Activated CD8-positive, alpha-beta memory T cell treated with anti-CD3 and anti-CD28 coated beads for 48 hours (primary cell): ENCODE measurements at regions not wholly inside any gene's neighbourhood (a gene's known extent, or its start where the extent isn't known, plus 50 kb on each side); places are given as distances from the start of the nearest gene placed in this dataset.
"Not testable (repeated sequence)": the region's sequence is repeated elsewhere in the genome, so short reads cannot be mapped to it uniquely, and the experiment has no call there.

Experiments used
- DNase-seq, 3 experiments: peaks; one replicate each; pipeline ENCODE4 v3.0.0-alpha.2; 2020; ENCODE audit warnings: low read depth in 2 of 3, low spot score in 2 of 3

DNA sequence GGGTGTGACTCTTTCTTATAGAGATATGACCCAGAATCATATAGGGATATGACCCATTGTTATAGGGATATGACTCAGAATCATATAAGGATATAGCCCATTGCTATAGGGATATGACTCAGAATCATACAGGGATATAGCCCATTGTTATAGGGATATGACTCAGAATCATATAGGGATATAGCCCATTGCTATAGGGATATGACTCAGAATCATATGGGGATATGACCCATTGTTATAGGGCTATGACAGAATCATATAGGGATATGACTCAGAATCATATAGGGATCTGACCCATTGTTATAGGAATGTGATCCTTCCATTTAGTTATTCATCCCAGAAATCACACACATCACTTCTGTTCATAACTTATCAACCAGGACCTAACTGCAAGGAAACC, 312.2 kb upstream of the ADARB2 start:
- DNase-seq: no peak

DNA sequence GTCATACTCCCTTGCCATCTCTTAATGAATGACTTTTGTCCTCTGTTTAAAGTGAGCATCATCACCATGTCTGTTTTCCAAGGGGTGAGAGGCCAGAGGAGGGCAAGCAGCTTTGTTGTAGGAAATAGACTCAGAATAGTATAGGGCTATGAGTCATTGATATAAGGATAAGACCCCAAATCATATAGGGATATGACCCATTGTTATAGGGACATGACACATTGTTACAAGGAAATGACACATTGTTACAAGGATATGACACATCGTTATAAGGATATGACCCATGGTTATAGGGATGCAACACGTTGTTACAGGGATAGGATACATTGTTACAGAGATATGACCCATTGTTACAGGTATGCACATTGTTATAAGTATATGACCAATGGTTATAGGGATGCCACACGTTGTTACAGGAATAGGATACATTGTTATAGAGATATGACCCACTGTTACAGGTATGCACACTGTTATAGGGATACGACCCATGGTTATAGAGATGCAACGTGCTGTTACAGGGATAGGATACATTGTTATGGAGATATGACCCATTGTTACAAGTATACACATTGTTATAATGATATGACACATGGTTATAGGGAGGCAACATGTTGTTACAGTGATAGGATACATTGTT, 311.1 kb upstream of the ADARB2 start:
- no peak for DNase-seq

DNA sequence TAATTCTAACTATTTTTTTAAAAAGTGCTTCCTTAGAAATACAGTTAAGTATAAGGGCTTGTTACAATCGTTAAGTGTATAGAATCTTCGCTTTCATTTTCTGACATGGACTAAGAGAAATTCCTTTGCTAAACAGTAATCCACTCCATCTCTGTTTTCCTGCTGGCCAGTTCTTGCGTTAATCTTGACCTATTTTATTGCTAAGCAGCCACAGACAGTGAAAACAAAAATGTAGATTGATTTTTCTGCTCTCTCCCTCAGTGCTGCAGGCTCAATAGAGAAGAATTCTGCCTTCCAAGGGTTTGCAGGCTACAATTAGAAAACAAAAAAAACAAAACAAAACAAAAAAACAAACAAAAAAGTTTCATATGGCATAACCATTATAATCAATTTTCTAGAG, 310.4 kb upstream of the ADARB2 start:
- no peak for DNase-seq

DNA sequence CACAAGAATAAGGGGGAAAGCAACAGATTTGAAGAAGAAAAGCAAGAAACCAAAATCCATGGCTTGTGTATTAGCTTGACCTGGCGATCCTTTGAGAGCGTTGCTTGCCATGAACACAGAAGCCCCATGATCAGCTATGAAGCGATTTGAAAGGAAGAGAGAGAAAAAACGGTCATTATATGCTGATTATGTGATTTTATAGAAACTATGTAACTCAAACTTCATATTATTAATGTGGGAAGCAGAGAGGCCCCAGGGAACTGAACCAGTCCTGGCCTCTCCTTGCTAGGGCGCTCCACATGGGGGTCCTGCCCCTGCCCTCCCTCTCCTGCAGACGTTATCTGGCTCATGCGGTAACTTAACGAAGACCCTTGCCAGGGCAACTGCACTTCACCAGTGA, 306.1 kb upstream of the ADARB2 start:
- DNase-seq: no peak

DNA sequence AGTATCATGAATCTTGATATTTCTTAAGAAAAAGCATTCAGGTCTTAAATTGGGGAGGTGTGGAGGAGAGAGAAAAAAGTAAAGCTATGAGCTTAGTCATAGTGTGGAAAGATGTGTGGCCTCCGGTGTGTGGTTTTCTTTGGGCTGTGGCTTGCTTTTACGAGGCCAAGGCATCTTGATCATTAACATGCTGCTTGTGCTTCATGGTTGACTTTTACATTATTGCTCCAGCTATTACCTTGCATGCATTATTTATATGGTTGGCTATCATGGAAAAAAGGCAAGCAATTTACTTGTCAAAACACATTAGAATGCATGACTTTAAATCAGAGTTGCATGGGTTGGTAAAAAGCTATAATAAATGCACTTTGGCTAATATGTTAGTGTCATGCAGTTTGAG, 300.7 kb upstream of the ADARB2 start:
- no peak for DNase-seq

DNA sequence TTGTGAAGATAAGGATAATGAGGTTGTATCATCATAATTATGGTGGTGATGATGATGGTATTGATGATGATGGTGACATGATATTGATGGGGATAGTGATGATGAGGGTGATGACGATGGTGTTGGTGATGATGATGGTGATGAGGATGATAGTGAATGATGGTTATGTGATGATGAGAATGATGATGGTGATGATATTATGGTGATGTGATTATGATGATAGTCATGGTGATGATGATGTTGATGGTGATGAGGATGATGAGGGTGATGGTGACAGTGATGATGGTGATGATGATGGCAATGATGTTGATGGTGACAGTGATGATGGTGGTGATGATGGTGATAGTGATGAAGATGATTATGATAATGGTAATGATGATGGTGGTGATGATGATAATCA, 299.9 kb upstream of the ADARB2 start:
- no peak for DNase-seq

DNA sequence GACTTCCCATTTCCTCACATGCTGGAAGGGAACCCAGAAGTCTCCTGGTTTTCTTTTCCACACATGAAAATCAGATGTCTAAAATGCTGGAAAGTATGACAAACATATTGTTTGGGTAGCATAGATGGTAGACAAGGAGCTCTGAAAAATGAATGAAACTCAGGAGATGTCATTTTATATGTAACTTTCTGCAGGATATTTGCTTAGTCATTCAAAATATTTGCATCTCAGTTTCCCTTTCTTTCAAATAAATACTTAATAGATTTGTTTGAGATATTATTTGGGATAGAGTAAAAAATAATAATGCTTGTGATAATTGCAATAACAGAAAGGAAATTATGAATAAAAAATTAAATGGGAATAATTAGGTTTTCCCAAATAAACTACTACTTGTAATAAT, 298.9 kb upstream of the ADARB2 start:
- no peak for DNase-seq

DNA sequence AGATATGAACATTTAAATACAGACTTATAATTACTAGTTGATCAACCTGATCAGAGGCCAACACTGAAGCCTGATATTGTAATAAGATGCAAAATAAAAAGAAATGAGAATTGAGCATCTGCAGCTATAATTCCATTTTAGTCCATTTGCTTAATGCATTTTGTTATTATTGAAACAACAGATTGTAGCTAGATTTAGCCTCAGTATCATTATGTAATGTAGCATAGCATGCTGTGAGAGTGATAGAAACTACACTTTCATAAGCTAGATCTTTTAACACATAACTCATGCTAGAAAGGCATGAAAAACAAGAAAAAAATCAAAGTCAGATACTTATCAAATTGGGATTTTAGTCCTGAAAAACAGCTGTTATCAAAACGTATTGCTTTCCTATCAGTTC, 292.7 kb upstream of the ADARB2 start:
- DNase-seq: no peak

DNA sequence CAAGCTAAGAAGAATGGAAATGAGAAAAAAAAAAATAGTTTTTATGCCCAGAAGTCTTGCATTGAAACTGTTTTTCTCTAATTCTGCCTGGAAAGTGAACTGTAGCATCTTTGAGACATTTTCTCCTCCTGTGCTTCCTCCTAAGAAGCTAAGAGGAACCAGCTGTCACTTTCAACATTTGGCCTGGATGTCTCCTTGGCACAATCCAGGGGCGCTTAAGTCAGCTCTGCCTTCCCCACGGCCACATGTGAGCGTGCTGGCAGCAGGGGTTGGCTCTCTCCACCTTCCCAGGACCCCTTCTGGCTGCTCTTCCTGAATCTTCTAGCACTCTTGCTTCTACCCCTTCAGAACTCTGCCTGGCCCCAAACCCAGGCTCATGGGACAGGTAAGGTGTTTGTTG, 289.6 kb upstream of the ADARB2 start:
- DNase-seq: no peak

DNA sequence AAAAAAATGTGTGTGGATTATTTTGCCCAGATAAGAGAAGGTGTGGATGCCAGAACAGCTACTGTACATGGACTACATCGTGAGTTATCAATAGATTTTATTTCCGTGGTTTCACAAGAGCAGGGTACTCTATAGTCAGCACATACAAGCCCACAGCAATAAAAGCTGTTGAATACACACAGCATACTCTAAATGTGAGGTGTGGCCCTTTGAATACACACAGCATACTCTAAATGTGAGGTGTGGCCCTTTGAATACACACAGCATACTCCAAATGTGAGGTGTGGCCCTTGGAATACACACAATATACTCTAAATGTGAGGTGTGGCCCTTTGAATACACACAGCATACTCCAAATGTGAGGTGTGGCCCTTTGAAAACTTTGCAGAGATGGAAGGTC, 287.4 kb upstream of the ADARB2 start:
- not testable (repeated sequence) for DNase-seq

DNA sequence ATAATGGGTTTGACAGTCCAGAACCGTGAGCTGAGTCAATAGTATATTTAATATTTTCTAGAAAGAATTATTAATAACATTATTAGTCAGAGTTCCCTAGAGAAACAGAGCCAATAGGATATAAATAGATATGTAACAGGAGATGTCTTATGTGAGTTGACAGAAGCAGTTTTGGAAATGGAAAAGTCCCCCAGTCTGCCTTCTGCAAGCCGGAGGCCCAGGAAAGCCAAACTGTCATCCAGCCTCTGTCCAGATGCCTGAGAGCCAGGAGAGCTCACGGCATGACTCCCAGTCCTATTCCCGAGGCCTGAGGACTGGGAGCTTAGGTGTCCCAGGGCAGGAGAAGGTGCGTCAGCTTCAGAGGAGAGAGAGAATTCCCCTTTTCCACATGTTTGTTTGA, 286.4 kb upstream of the ADARB2 start:
- DNase-seq: no peak

DNA sequence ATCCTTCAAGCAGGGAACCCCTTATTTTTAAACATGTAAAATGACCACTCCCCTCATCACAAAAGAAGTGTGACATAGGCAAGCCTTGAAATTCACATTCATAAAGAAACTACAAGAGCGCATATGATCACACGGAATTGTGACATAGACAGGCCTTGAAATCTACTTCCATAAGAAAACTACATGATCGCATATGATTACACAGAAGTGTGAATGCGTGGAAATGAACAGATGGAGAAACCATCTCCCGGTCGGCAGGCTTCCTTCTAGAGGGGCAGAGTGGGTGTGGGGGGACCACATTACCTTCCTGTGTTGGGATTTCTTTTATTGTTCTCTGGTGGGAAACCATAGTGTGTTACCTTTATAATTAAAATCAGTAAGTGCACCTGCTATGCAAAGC, 285.1 kb upstream of the ADARB2 start:
- no peak for DNase-seq

DNA sequence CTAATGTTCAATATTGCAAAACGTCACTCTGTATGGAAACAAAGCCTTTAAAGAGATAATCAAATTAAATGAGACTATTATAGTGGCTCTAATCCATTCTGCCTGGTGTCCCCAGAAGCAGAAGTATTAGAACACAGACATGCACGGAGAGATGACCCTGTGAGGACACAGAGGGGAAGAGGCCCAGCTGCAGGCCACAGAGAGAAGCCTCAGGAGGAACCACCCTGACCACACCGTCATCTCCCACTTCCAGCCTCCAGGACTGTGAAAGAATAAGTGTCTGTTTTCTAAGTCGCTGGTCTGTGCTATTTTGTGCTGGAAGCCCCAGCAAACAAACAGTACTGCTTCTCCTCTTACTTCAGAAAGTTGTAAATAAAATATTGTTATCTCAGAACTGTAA, 283.5 kb upstream of the ADARB2 start:
- no peak for DNase-seq

DNA sequence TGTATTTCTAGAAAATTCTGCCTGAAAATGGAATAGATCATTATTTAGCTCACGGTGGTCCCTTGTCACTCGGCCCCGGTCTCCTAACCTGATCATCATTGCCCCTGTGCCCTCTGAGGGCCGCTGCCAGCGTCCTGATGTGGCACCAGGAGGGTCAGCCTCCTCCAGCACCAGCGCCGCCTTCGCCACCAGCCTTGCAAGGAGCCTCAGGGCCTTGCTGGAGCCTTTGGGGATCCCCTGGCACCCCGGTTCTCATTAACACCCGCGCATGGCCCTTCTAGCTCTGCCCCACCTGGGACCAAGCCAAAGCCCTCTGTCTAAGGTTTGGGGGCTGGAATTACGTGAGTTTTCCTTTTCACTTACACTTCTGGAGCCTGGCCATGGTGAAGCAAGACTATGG, 282.5 kb upstream of the ADARB2 start:
- no peak for DNase-seq

DNA sequence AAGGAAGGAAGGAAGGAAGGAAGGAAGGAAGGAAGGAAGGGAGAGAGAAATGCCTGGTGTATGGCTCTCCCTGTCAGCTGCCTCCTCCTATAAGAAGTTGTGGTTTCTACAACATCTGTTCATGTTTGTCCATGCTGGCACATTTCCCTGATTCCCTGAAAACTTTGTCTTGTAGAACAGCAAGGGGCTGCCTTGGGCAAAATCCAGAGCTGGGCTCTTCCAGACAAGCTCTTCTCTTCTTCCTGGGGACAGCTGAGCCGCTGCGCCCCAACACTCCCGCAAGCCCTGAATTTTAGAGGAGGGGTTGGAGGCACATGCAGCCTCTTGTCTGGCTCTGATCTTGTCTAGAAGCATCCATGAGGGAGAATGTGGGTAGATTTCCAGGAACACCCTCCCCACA, 282.0 kb upstream of the ADARB2 start:
- no peak for DNase-seq

DNA sequence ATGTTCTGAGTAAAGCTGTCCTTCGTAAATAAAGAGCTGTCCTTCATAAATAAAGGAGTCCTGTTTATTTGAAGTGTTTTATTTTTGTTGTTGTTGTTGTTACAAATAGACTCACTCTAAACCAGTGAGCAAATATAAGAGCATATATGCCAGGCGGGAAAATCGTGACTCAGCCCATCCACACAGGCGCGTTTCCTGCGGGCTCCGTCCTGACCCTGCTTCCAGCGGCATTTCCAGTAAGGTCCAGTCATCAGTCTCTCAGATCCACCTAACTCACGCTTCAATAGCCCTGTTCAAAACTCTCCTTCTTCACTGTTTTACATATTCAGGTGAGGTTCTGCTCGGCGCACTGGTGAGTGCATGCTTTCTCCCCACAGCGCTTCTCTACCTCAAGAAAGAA, 277.2 kb upstream of the ADARB2 start:
- DNase-seq: no peak

DNA sequence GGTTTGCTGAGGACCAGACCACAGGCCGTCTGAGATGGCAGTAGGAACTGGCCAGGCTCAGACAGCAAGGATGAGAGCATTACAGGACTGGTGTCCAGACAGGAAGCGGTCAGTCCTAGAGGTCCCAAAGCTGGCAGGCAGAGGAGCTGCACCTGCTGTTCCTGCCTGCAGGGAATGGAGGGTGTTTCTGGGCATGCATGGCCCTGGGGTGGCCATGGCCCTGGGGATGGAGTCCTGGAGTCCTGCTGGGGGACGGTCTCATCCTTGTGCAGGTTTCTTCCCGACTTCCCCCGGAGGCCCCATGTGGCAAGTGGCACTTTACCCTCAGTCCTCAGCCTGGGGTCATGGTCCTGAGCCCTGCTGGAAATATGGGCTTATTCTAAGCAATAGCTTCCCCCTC, 274.9 kb upstream of the ADARB2 start:
- DNase-seq: no peak

DNA sequence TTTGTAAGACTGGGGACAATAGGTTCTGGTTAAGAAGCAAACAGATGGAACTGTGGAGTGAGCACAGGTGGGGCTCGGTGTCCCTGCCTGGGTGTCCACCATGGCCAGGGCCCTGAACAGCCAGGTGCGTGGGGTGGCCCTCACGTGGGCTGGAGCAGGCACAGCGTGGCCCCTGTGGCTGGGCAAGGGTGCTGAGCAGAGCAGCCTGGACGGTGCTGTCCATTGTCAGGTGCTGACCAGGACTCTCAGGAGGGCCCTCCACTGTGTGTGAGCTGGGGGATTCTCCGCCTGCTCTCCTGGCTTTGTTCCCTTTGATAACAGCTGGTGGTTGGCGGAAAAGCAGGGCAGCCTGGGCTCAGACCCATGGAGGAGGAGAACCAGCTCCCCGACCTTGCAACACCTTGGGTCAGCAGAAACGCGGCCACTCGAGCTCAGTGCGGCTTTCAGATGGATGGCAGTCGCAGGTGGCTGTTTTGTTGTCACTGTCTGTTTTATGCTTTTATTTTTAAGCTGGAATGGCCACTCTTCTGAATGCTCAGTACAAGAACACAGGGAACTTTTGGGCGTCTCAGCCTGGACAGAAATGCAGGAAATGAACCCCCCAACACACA, 273.9 kb upstream of the ADARB2 start:
- DNase-seq: no peak

DNA sequence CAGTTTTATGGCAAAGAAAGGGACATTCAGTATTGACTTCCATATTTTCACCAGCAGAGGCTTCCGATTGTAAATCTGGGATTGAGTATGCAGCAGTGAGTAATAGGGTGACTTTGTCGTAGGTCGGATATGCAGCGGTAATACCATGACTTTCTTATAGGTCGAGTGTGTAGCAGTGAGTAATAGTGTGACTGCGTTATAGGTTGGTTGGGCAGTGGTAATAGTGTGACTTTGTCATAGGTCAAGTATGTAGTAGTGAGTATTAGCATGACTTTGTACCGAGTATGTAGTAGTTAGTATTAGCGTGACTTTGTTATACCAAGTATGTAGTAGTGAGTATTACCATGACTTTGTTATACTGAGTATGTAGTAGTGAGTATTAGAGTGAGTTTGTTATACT, 268.2 kb upstream of the ADARB2 start:
- no peak for DNase-seq

DNA sequence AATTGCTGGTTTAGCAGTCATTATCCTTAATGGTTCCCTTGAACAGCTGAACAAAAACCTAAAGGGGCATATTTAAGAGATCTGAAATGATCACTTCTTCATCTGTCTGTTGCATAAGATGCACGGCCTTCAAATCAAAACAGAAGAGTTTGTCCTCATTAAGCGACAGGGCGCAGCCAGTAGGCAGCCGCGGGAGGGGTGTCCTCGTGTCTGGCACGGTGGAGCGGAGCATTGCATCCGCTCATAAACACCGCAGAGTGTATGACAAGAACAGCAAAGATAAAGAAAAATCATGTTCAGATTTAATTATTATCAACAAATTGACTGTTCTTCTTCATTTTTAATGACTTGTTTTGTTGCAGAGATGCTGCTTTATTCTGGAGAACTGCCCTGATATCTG, 255.6 kb upstream of the ADARB2 start:
- no peak for DNase-seq

DNA sequence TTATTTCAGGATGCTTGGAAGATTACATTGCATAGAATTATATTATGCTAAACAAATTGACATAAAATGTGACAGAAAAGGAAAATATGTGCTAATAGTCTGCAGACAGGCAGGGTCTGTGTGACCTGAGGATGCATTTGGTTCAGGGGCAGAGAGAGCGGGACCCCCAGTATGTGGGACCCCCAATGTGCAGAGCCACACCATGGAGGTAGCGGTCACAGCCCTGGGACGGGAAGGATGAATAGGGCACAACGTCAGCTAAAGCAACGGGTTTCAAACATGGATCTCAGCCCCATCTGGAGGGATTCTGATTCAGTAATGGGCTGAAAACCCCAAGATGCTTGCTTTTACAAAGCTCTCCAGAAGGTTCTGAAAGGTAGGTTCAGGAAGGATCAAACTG, 251.8 kb upstream of the ADARB2 start:
- no peak for DNase-seq

DNA sequence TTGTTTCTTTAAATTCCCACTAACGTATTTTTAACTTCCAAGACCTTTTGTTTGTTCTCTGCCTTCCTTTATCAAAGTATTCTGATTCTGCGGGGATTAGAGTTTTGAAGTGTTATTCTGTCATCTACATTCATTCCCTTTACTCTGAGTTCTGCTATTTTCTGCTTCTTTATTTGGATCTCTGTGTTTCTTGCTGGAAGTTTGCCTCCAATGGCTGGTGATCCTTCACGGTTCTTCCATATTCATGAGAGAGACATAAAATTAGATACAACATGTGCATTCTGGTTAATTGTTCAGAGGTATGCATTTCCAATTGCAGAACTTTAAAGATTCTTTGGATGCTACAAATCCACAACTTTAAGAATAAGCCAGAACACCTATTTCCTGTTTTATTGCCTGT, 244.7 kb upstream of the ADARB2 start:
- DNase-seq: no peak

DNA sequence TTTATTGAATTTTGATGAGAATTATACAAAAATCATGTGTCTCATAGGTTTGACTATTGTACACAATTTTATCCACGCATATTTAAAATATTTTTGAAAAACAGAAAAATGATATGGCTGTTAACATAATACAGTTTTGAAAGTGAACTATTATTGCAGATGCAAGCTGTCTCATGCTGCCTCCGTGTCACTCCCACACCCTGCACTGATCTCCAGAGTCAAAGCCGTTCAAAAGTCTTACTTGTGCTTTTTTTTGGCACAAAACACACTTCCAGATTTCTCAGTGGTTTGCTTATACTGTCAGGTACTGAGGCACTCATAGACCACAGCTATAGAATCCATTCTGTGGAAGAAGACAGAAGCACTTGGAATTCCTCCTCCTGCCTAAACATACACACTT, 243.1 kb upstream of the ADARB2 start:
- no peak for DNase-seq

DNA sequence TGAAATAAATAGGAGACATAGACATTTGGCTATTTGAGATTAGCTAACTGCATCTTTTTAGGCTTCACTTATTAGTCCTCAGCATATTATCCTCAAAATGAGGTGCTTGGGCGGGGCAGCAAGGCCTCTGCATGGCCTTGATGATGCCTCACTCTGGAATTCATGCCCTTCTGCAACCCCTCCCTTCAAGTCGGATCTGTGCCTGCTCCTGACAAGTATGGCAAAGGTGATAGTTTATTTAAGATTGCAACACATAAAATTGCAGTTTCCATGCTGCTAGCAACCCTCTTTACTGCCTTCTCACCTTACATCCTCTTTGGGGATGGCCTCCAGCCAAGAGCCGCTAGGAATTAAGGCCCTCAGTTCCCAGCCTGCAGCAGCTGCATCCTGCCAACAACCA, 241.3 kb upstream of the ADARB2 start:
- DNase-seq: no peak
